ENCODE measurements at regions not wholly inside any gene's neighbourhood (a gene's known extent, or its start where the extent isn't known, plus 50 kb on each side); places are given as distances from the start of the nearest gene placed in this dataset.
"Not testable (repeated sequence)": the region's sequence is repeated elsewhere in the genome, so short reads cannot be mapped to it uniquely, and the experiment has no call there.

GRCh38 chr7:124618871-124619270 is 146.7 kb downstream of the GPR37 start:
- no peak for DNase-seq
- WGBS, 4 donors, result 74 to 86% (median 77%) methylated on average over 1 of the region's 1 CpG
- TF ChIP-seq CTCF (IDR thresholded peaks at IDR 0.05) (no peak), POLR2A (IDR thresholded peaks at IDR 0.05) (no peak)

DNA sequence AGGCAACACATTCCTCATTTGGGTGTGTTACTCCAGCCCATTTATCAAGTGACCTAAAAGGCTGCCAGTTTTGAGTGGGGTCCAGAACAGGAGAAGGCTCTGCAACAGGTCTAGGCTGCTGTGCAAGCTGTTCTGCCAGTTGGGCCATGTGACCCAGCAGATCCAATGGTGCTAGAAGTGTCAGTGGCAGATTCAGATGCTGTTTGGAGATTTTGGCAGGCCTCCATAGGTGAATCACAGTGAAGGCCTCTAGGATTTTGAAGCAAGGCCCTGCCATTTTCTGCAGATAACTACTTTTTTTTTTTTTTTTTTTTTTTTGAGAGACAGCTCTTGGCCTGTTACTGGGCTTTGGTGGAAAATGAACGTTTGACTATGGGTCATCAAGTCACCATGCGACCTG is 147.5 kb downstream of the GPR37 start:
- H3K4me1 ChIP-seq; H3K27ac ChIP-seq; DNase-seq; ATAC-seq; H3K9me3 ChIP-seq; H3K27me3 ChIP-seq; intact Hi-C loops (cut with DNase I); H3K36me3 ChIP-seq; H3K4me3 ChIP-seq: not testable (repeated sequence)
- WGBS, 4 donors, result 69 to 87% (median 73%) methylated on average over 2 of the region's 2 CpGs

More at GRCh38 chr7:124618871-124619270, 146.7 kb downstream of the GPR37 start:
- intact Hi-C loops (cut with DNase I), result no loop called here
- no peak overlapping the region for H3K4me3 ChIP-seq
- H3K27ac ChIP-seq, result no peak overlapping the region
- H3K36me3 ChIP-seq, result no peaks in the 10 kb centered on the region
- H3K9me3 ChIP-seq, result peaks cover 0 to 4% (median 0%) of the 10 kb centered on the region in 12 donors
- no peaks in the 10 kb centered on the region for H3K27me3 ChIP-seq
- H3K4me1 ChIP-seq, result no peaks in the 10 kb centered on the region
- ATAC-seq, result no peak

DNA sequence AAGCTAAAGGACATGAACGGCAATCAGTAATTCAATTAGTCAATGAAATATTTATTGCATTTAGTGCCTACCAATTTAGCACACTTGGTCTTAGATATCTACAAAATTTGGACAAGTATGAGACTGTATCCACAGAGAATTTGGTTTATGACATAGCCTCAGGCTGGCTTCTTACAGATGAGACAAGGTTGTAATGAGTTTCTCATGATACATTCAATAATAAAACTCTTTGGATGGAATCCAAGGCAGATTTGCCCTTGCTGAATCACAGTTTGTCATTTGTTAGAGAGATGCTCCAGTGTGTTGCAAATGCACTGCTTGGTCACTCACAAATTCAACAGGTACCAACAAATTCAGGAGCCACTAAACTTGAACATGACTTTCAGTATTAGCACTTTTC is 162.5 kb downstream of the GPR37 start:
- WGBS, 4 donors, result 86 to 90% (median 88%) methylated on average over 1 of the region's 1 CpG
- Histone ChIP-seq H3K27me3 (no peaks in the 10 kb centered on the region), H3K9me3 (no peaks in the 10 kb centered on the region), H3K36me3 (no peaks in the 10 kb centered on the region), H3K4me3 (no peak overlapping the region), H3K4me1 (no peaks in the 10 kb centered on the region), H3K27ac (no peak overlapping the region)
- intact Hi-C loops (cut with DNase I), result no loop called here
- no peak for TF ChIP-seq POLR2A (IDR thresholded peaks at IDR 0.05)
- TF ChIP-seq CTCF (IDR thresholded peaks at IDR 0.05), result no peak
- DNase-seq (no peak), ATAC-seq (no peak)

DNA sequence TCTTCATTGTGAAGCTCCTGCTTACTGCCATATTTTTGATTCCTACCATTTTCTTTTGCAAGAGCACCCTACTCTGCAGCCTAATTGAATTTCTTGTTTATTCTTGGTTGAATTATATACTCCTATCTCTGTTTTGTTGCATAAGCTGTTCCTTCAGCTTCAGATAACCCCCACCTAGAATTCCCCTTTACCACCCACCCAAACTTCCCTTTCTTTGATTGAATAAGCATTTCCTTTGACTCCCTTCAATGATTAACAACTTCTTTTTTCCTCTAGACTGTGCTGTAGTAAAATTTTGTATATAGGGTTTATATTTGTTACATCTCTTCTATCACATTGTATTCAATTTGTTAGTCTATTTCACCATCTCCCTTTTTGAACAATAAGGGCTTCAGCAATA is 168.1 kb downstream of the GPR37 start:
- Histone ChIP-seq H3K36me3 (no peaks in the 10 kb centered on the region), H3K4me1 (no peaks in the 10 kb centered on the region), H3K4me3 (no peak overlapping the region), H3K27me3 (no peaks in the 10 kb centered on the region), H3K9me3 (no peaks in the 10 kb centered on the region), H3K27ac (no peak overlapping the region)
- no peak for TF ChIP-seq CTCF (IDR thresholded peaks at IDR 0.05)
- no peak for TF ChIP-seq POLR2A (IDR thresholded peaks at IDR 0.05)
- ATAC-seq (no peak), DNase-seq (no peak)
- intact Hi-C loops (cut with DNase I), result no loop called here

DNA sequence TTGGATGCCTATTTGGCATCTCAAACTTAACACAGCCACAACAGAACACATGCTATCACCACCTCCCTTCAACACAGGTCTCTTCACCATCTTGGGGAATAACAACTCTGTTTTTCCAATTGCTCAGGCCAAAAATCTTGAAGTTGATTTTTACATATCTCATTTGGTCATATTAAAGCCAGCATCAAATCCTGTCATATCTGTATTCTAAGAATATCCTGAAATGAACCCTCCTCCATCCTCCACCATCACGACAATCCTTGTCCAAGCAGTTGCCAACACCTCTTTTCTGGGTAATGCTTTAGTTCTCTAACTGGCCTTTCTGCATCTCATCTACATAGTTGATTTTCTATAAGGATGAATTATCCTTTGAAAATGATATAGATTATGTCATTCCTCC is 168.7 kb downstream of the GPR37 start:
- H3K27ac ChIP-seq, result no peak overlapping the region
- no peaks in the 10 kb centered on the region for H3K36me3 ChIP-seq
- TF ChIP-seq POLR2A (IDR thresholded peaks at IDR 0.05), result no peak
- TF ChIP-seq CTCF (IDR thresholded peaks at IDR 0.05), result no peak
- no peak overlapping the region for H3K4me3 ChIP-seq
- no peaks in the 10 kb centered on the region for H3K27me3 ChIP-seq
- no peak for DNase-seq
- no peaks in the 10 kb centered on the region for H3K4me1 ChIP-seq
- ATAC-seq, result no peak
- 59 to 78% (median 64%) methylated on average over 1 of the region's 1 CpG for WGBS, 4 donors
- intact Hi-C loops (cut with DNase I), result no loop called here
- H3K9me3 ChIP-seq, result no peaks in the 10 kb centered on the region
